A673 (cell line): ENCODE measurements at regions not wholly inside any gene's neighbourhood (a gene's known extent, or its start where the extent isn't known, plus 50 kb on each side); places are given as distances from the start of the nearest gene placed in this dataset.

Source experiments
- CTCF ChIP-seq: fragments of 300-800, 200-600 bp; sonication (generic); conservative IDR thresholded peaks from 2 replicates; pipeline ENCODE4 v1.5.1; 2017; ENCODE audit warnings: low read depth, mild to moderate bottlenecking, antibody characterized with exemption, low read length, moderate library complexity, mixed read lengths
- EZH2 ChIP-seq: fragments of 200-600 bp; sonication (generic); IDR thresholded peaks from 2 replicates; pipeline ENCODE4 v1.6.1; 2017; ENCODE audit warnings: borderline replicate concordance, low read depth, mild to moderate bottlenecking, mixed read lengths, antibody characterized with exemption, low read length; ENCODE audit not compliant: poor library complexity, severe bottlenecking

GRCh38 chr16:77540646-77541045 is 105.8 kb upstream of the ADAMTS18 start:
- TF ChIP-seq CTCF, result no peak
- TF ChIP-seq EZH2, result no peak
